ENCODE measurements at regions not wholly inside any gene's neighbourhood (a gene's known extent, or its start where the extent isn't known, plus 50 kb on each side); places are given as distances from the start of the nearest gene placed in this dataset.

DNA sequence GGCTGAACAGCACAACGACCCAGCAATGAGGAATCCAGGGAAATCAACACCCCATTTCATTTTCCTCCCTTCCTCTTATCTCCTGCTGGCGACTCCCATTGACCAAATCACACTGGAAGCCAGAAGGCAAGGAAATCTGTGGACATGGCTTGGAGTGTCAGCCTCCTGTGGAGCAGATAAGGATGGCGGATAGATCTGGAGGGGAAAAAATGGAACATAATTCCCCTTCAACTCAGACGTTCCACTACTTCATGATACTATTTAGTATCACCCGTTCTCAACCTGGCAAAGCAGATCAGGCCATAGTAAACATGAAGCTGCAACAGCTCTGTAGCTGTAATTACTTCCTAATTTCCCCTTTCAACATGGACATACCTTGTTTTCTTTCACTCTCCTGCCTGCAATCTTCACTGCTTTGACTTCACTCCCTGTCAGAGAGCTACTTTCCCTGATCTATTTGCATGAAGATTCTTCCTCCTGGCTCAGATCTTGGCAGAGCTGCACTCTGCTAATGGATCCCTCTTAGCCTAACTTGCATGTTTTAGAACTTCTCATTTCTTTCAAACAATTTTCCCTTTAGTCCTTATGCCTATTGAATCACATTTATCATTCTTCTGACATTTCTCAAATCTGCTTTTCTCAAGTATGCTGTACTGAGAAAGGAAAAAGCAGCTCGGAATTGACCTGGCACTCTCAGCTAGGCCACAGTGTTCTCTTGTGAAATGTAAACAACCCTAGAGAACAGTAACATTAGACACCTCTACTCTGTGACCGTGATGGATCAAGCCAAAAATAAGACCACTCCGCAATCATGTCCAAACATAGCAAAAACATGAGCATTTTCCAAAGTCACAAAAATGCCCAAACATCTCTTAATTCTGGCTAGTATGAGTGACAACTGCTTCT is 135.1 kb downstream of the ETNK1 start:
- Histone ChIP-seq H3K27ac (no peak overlapping the region), H3K27me3 (ENCODE audit: insufficient read depth, low read depth, severe bottlenecking) (no peaks in the 10 kb centered on the region), H3K36me3 (no peaks in the 10 kb centered on the region), H3K4me3 (ENCODE audit: low read depth, low read length) (no peak overlapping the region), H3K9me3 (ENCODE audit: severe bottlenecking) (no peaks in the 10 kb centered on the region)
- TF ChIP-seq, protein P1, sequence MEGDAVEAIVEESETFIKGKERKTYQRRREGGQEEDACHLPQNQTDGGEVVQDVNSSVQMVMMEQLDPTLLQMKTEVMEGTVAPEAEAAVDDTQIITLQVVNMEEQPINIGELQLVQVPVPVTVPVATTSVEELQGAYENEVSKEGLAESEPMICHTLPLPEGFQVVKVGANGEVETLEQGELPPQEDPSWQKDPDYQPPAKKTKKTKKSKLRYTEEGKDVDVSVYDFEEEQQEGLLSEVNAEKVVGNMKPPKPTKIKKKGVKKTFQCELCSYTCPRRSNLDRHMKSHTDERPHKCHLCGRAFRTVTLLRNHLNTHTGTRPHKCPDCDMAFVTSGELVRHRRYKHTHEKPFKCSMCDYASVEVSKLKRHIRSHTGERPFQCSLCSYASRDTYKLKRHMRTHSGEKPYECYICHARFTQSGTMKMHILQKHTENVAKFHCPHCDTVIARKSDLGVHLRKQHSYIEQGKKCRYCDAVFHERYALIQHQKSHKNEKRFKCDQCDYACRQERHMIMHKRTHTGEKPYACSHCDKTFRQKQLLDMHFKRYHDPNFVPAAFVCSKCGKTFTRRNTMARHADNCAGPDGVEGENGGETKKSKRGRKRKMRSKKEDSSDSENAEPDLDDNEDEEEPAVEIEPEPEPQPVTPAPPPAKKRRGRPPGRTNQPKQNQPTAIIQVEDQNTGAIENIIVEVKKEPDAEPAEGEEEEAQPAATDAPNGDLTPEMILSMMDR (IDR thresholded peaks at IDR 0.05; ENCODE audit: low read depth, low read length): no peak
- DNase-seq: no peak

DNA sequence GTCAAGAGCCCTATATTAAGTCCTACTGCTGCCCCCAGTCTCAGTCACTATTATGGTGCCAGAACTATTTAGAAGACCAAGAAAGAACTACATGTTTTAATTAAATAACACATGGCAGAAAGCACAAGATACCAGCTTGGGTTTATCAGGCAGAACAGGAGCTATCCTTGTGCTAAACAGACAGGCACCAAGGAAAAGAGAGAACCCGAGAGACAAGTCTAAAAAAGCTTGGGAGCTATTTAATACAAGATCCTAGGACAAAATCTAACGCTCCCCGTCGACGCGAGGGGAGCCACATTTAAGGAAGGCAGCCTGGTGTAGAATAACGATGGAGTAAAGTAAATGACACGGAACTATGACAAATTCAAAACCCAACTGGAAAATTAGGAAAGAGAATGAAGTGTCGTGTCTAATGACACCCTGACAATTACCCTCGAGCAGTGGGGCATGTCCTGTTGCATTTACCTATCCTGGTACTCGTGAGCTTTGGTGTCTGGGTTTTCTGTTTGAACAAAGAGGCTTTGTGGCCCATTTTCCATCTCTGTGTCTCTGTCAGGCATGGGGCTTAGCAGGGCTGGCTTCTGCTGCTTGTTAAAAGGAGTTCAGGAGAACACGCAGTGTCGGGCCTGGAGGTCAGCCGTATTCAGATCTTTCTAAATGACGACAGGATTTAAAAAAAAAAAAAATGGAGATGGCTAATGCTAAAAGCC is 140.6 kb downstream of the ETNK1 start:
- H3K27me3 ChIP-seq (ENCODE audit: insufficient read depth, low read depth, severe bottlenecking): no peaks in the 10 kb centered on the region
- TF ChIP-seq, protein P1 (IDR thresholded peaks at IDR 0.05; ENCODE audit: low read depth, low read length): no peak
- no peaks in the 10 kb centered on the region for H3K9me3 ChIP-seq (ENCODE audit: severe bottlenecking)
- no peaks in the 10 kb centered on the region for H3K36me3 ChIP-seq
- H3K27ac ChIP-seq: no peak overlapping the region
- H3K4me3 ChIP-seq (ENCODE audit: low read depth, low read length): no peak overlapping the region
- DNase-seq: no peak

DNA sequence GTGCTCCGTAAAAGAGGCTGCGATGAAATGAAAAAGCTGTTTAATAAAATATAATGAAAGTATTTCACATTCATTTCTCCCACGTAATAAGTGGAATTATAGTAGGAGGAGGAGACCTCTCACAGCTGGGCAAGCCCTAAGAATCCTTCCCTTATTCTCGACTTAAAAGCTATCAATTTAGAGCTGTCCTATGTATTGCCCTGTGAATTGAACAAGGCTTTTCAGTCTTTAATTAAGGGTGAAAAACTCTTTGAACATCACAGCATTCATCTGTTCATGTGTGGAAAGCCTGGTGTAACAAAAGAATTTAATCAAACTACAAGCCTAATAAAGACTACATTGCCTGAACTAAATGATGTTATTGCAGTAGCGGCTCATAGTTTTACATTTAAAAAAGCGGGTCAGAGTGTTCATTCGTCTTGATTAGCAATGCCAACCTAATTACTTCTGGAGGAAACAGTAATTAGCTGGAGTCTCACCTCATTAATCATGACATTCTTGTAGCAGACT is 142.0 kb downstream of the ETNK1 start:
- Histone ChIP-seq H3K36me3 (no peaks in the 10 kb centered on the region), H3K9me3 (ENCODE audit: severe bottlenecking) (no peaks in the 10 kb centered on the region)

DNA sequence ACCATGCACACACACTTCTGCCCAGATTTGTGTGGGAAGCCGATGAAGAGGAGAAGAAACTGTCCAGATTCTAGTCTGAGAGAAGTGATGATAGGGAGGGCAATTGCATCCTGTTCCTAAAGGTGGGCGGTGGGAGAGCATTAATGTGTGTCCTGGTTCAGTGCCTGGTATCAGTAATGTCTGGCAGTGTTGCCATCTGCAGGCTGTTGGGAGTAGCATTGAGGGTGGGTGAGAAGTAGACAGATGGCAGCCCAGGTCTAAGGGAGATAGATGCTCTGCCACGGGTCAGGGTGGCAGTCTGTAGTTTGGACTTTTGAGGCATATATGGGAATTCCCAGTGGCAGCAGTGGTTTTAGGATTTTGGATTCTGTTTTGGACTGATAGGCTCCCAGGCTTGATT is 156.4 kb downstream of the ETNK1 start:
- TF ChIP-seq, protein P1 (IDR thresholded peaks at IDR 0.05; ENCODE audit: low read depth, low read length): no peak
- Histone ChIP-seq H3K27ac (no peak overlapping the region), H3K27me3 (ENCODE audit: insufficient read depth, low read depth, severe bottlenecking) (no peaks in the 10 kb centered on the region), H3K9me3 (ENCODE audit: severe bottlenecking) (no peaks in the 10 kb centered on the region), H3K4me3 (ENCODE audit: low read depth, low read length) (no peak overlapping the region), H3K36me3 (no peaks in the 10 kb centered on the region)
- no peak for DNase-seq

More for the DNA sequence above, 142.0 kb downstream of the ETNK1 start:
- DNase-seq: no peak
- Histone ChIP-seq H3K4me3 (ENCODE audit: low read depth, low read length) (no peak overlapping the region), H3K27ac (no peak overlapping the region), H3K27me3 (ENCODE audit: insufficient read depth, low read depth, severe bottlenecking) (no peaks in the 10 kb centered on the region)
- TF ChIP-seq, protein P1 (IDR thresholded peaks at IDR 0.05; ENCODE audit: low read depth, low read length): no peak

DNA sequence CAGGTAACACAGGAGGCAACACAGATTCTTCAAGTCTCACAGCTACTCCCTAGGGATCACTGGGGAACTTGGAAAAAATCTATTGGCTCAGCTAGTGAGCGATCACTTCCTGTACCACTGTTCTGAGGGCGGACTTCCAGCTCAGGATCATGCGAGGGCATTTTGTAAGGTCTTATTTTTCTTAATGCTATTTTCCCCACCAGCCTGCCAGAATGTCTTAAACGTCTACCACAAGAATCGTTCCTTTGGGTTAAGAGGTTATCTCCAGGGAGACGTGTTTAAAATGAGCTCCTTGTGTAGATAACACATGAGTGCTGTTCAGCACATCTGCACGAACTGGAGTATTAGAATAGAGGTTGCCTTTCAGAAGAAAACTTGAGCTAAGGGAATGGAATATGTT is 162.6 kb downstream of the ETNK1 start:
- DNase-seq: no peak
- H3K27ac ChIP-seq: no peak overlapping the region
- TF ChIP-seq, protein P1 (IDR thresholded peaks at IDR 0.05; ENCODE audit: low read depth, low read length): no peak
- no peaks in the 10 kb centered on the region for H3K36me3 ChIP-seq
- H3K9me3 ChIP-seq (ENCODE audit: severe bottlenecking): no peaks in the 10 kb centered on the region
- H3K27me3 ChIP-seq (ENCODE audit: insufficient read depth, low read depth, severe bottlenecking): no peaks in the 10 kb centered on the region
- H3K4me3 ChIP-seq (ENCODE audit: low read depth, low read length): no peak overlapping the region

Measured in WERI-Rb-1 (cell line).